CD4-positive, alpha-beta T cell treated with Interleukin-15 for 1 hour (primary cell): ENCODE measurements at regions not wholly inside any gene's neighbourhood (a gene's known extent, or its start where the extent isn't known, plus 50 kb on each side); places are given as distances from the start of the nearest gene placed in this dataset.
A peak's percentile ranks its signal among the peaks of the same experiment; 100 is the strongest.
"Not testable (repeated sequence)": the region's sequence is repeated elsewhere in the genome, so short reads cannot be mapped to it uniquely, and the experiment has no call there.

Experiments used
- DNase-seq: peaks from one replicate; pipeline ENCODE4 v3.0.0-alpha.2; 2020

DNA sequence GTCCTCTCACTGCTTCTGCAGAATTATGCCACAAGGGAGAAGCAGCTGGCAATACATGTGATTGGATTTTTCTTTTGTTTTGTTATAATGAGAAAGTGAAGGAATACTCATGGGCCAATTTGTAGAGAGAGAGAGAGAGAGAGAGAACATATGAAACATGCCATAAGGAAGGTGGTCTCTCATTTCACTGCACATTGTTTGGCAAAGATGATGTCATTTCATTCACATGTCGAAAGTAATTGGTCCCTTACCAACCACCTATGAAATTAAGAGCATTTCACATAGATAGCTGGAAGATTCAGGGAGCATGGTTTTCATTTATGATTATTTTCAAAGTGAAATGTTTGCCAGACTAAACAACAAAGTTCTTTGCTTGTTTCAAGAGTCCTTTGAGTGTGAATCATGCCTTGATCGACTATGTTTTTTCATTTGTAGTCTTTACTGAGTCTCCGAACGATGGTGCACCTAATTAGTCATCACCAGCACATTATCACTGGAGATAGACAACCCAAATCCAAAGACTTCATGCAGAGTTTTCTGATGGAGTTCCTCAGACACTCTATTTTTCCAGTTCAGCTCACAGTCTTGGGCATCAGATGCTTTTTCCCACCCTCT lies 130.1 kb upstream of the ZEB1 start:
- no peak for DNase-seq

DNA sequence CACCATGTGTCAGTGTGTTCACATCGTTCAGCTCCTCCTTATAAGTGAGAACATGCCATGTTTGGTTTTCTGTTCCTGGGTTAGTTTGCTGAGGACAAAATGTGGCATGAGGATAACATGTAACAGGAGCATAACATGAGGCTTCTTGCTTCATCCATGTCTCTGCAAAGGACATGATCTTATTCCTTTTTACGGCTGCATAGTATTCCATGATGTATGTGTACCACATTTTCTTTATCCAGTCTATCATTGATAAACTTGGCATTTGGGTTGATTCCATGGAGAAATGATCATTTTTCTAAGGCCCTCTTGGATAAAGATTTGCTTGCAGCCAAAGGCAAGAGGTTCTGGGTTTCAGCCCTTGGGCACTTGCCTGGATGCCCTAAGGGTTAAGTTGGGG lies 128.5 kb upstream of the ZEB1 start:
- no peak for DNase-seq

DNA sequence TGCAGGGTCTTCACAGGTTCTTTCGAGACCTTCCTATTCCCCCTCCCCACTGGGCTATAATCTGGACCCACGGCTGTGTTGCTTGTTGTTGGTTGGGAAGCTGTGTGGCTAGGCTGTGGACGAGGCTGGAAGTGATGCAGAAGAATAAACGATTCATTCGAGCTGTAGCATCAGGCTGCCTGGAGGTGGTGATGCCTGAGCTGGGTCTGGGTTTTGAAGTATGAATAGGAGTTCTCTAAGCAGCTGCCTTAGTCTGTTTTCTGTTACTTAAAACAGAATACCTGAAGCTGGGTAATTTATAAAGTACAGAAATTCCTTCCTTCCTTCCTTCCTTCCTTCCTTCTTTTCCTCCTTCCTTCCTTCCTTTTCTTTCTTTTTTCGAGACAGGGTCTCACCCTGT lies 126.5 kb upstream of the ZEB1 start:
- no peak for DNase-seq

- DNase-seq = no peak
Observed at GRCh38 chr10:31194986-31195385, 124.0 kb upstream of the ZEB1 start.

GRCh38 chr10:31197886-31198285 lies 121.1 kb upstream of the ZEB1 start:
- DNase-seq = no peak

DNA sequence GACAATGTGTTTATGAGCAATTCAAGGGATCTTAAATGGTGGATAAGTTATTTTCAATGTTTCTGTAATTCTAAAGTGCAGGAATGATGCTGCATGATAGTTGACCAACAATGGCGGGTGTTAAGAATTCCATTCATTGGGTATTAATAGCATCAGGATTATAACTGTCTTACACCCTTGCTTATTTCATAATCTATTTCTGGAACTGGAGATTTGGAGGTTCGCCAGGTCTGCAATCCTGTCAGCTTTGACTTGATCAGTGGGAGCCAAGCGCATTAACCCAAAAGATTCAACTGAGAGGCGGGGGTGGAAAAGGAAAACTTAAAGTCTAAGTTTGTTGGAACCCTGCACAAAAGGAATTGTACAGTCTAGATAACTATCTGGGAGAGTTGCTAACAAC lies 114.9 kb upstream of the ZEB1 start:
- DNase-seq = no peak

GRCh38 chr10:31207636-31208035 lies 111.4 kb upstream of the ZEB1 start:
- DNase-seq = no peak

DNA sequence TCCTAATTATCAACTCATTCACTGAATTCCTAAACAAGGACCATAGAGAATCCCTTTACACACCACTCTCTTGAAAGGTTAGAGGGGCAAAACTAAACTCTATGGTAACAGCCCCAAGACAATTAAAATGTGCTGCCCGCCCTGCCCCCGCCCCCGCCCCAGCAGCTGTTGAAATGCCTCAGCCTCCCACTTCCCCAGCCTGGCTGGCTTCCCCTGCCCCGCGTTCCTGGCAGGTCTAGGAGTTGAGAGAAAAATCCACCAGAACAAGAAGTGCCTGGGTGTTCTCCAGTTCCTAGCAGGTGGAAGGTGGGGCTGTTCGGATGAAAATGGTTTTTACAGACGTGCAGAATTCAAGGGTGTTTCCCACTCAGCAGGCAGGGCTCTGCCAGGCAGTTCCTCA lies 109.5 kb upstream of the ZEB1 start:
- DNase-seq = no peak

GRCh38 chr10:31210190-31210589 lies 108.8 kb upstream of the ZEB1 start:
- no peak for DNase-seq

DNA sequence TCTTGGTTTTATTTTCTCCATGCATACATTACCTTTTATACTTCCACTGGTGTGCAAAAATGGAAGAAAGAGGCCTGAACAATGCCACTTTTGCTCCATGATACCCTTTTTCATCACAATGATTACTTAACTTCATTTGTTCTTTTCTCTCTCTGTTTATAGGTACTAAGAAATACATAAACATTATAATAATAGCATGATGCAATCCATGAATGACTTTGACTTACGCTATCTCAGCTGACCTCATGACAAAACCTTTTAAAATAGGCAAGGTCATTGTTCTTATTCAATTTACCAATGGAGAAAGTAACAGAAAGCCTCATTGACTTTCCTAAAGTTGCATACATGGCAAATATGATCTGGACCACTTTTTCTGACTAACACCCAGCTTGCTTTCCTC lies 105.1 kb upstream of the ZEB1 start:
- DNase-seq = no peak

GRCh38 chr10:31215052-31215451 lies 104.0 kb upstream of the ZEB1 start:
- no peak for DNase-seq

- no peak for DNase-seq
Observed at GRCh38 chr10:31219306-31219705, 99.7 kb upstream of the ZEB1 start.

DNA sequence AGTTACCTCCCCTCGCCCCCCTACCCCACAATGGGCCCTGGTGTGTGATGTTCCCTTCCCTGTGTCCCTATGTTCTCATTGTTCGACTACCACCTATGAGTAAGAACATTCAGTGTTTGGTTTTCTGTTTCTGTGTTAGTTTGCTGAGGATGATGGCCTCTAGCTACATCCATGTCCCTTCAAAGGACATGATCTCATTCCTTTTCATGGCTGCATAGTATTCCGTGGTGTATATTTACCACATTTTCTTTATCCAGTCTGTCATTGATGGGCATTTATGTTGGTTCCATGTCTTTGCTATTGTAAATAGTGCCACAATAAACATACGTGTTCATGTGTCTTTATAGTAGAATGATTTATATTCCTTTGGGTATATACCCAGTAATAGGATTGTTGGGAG lies 90.2 kb upstream of the ZEB1 start:
- DNase-seq = not testable (repeated sequence)

DNA sequence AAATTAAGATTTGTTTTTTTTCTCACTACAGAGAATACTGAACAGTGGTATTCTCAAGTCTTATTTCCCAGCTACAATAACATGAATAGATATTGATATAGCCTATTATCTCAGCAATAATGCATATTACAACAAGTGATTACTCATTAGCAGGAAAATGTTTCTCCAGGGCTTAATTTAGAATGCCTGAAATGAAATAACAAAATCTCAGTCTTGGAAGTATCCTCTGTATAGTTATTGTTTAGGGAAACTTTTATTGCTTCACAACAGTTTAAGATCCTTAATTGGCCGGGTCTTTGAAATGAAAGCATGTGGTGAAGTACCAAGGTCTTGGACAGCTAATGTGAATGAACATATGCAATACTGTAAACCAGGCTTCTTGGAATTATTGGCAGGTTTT lies 79.1 kb upstream of the ZEB1 start:
- no peak for DNase-seq

- peak; percentile 21 for DNase-seq
Observed at GRCh38 chr10:31242902-31243301, 76.1 kb upstream of the ZEB1 start.

GRCh38 chr10:31251118-31251517 lies 67.9 kb upstream of the ZEB1 start:
- DNase-seq = not testable (repeated sequence)

- no peak for DNase-seq
Observed at GRCh38 chr10:31253237-31253636, 65.8 kb upstream of the ZEB1 start.

DNA sequence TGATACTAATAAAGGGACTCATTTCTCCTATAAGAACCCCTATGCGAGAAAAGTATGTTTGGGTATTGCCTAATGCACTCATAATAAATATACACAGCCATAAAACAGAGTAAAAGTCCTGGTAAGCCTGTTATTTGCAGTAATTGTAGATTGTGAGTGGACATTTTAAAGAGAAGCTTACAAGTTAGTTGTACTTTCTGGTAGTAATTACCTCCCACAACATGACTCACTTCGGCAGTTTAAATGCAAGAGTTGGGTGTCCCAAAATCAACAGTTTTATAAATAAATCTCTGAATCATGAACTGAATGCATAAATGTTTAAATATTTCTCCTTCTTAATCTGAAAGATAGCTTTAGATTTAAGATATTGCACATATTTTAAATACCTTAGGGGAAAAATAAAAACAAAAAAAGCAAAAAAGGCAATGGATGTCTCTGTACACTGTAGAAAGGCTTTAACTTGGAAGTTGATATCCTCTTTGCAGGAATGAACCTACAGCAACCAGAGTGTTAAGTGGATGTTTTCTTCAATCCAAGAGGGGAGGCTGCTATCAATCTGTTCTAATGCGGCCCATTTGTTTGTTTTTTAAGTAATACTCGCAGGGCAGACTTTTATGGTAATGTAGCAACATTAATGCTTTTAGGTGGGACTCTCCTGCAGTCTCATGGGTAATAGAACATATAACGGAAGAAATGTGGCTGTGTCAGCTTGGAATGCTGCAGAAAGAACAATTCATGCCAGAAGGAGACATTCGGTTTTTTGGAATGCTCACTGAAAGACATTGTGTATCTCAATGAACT lies 57.3 kb upstream of the ZEB1 start:
- DNase-seq = no peak

DNA sequence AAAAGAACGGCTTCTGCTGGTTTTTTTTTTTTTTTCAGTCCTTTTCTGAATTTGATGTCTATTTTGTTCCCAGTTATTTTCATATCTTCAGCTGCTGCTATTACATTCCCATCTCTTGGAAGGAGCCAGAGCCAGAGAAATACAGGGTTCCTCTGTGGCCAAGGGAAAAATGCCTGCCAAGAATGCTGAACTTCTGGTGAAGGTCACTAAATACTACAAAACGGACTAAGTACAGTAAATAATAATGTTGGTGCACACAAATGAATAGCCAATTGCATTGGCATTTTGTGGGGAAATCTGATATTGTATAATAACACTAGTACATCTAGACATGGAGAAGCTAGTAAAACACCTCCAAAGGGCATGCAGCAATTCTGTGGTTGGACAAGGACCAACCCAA lies 56.3 kb upstream of the ZEB1 start:
- no peak for DNase-seq

- no peak for DNase-seq
Observed at GRCh38 chr10:31263903-31264302, 55.1 kb upstream of the ZEB1 start.

DNA sequence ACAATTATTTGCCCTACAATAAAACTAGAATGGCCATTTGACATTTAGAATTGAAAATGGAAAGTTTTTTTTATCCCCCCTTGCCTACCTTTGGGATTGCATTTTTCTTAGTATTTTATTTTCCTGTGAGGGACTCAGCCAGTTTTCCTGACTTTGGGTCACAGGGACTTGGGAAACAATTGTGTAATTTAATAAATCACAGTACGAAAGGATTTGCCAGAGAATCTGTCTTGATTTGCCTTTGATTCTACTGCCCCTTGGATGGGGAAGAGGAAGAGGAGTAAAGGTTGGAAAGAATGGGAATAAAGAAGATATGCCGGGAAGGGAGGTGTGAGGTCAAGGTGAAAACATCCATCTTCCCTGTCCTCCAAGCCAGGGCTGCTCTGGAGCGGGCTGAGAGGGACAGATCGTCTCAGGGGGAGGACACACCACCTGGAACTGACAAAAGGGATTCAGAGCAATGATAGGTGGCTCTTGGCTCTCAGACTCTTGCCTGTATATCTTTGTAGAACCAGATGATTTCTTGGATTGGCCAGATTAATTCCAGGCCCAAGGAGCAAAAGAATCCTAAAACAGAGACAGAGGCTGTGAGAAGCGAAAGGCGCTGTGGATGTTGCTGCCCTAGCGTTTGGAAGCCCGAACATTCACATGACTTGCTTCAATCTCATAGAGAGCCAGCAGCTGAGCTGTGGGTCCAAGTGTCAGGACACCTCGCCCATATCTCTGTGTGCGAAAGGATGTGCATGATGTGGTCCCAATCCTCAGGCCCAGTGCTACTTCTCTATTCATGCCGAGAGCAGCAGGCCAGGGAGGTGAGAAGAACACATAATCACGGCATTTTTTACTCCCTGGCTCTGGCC lies 50.3 kb upstream of the ZEB1 start:
- DNase-seq = no peak
